GM12878 (cell line): ENCODE measurements at regions not wholly inside any gene's neighbourhood (a gene's known extent, or its start where the extent isn't known, plus 50 kb on each side); places are given as distances from the start of the nearest gene placed in this dataset.

Source experiments
- ATAC-seq: fragments of 200-7000 bp; cut with Tn5 transposase; 3 replicates; pipeline ENCODE4 v1.9.1; 2020; ENCODE audit warnings: mild to moderate bottlenecking, moderate library complexity
- BruUV-seq: library from RNA; stranded (reverse); fragments of 400-500 nt; replicated peaks from 2 replicates; lab custom pipeline; 2021; lab: Mats Ljungman, UMichigan
- CTCF ChIA-PET: fragments of 300-600 bp; sonication (Branson Sonifier 250); formaldehyde crosslinking; extraction: SDS; loops from one replicate; lab custom pipeline; 2021; ENCODE audit warnings: inconsistent platforms; lab: Yijun Ruan, JAX
- POLR2A ChIA-PET: fragments of 350-600 bp; formaldehyde crosslinking; extraction: SDS; loops from one replicate; lab custom pipeline; 2021; ENCODE audit warnings: inconsistent platforms; lab: Charles Lee
- RAD21 ChIA-PET: fragments of 300-600 bp; sonication (Branson Sonifier 250); formaldehyde crosslinking; loops from one replicate; lab custom pipeline; 2023; ENCODE audit warnings: antibody characterized with exemption; ENCODE audit not compliant: unreplicated experiment; lab: Charles Lee
- SMC1A ChIA-PET: fragments of 300-600 bp; sonication (Branson Sonifier 250); formaldehyde crosslinking; loops from one replicate; lab custom pipeline; 2023; ENCODE audit not compliant: unreplicated experiment, uncharacterized antibody; lab: Charles Lee
- DNase-seq: peaks from one replicate; pipeline ENCODE4 v3.0.0-alpha.2; 2011; ENCODE audit warnings: low read depth, low spot score
- FAIRE-seq: peaks from 3 replicates; lab custom pipeline; 2011; peaks lifted over from hg19 to GRCh38; lab: Jason Lieb, UNC
- H2AFZ ChIP-seq: 2 replicates; pipeline ENCODE4 v1.6.0; 2011; ENCODE audit warnings: low read depth, low read length, control low read depth; ENCODE audit not compliant: control insufficient read depth
- H3K27ac ChIP-seq: 2 replicates; pipeline ENCODE4 v1.5.1; 2011; ENCODE audit warnings: control low read depth; ENCODE audit not compliant: control insufficient read depth, insufficient read depth
- H3K27me3 ChIP-seq, 2 experiments: replicated peaks in 1 of 2; 2 replicates each; pipeline versions ENCODE4 v1.6.0 to v1.6.1; 2011; ENCODE audit warnings: low read length in 1 of 2; ENCODE audit not compliant: control insufficient read depth in 2 of 2, insufficient read depth in 2 of 2
- H3K36me3 ChIP-seq, 2 experiments: 2 replicates each; pipeline ENCODE4 v1.5.1; 2011; ENCODE audit warnings: low read length in 1 of 2; ENCODE audit not compliant: control insufficient read depth in 2 of 2, insufficient read depth in 2 of 2
- H3K4me1 ChIP-seq: 2 replicates; pipeline ENCODE4 v1.6.1; 2011; ENCODE audit warnings: mild to moderate bottlenecking, low read length, moderate library complexity, mixed read lengths; ENCODE audit not compliant: control insufficient read depth, insufficient read depth
- H3K4me2 ChIP-seq: 2 replicates; pipeline ENCODE4 v1.6.0; 2011; ENCODE audit warnings: control low read depth; ENCODE audit not compliant: control insufficient read depth, insufficient read depth
- H3K4me3 ChIP-seq: fragments of 200-600 bp; sonication (generic); 2 replicates; pipeline ENCODE4 v1.5.1; 2016
- H3K79me2 ChIP-seq: 2 replicates; pipeline ENCODE4 v1.6.0; 2011; ENCODE audit warnings: low read length; ENCODE audit not compliant: control insufficient read depth, insufficient read depth
- H3K9ac ChIP-seq: 2 replicates; pipeline ENCODE4 v1.8.0; 2011; ENCODE audit warnings: low read length, control low read depth, mixed read lengths; ENCODE audit not compliant: control insufficient read depth, insufficient read depth
- H3K9me3 ChIP-seq: replicated peaks from 3 replicates; pipeline ENCODE4 v1.5.1; 2011; ENCODE audit warnings: mild to moderate bottlenecking, low read length; ENCODE audit not compliant: control insufficient read depth, insufficient read depth
- H4K20me1 ChIP-seq: 2 replicates; pipeline ENCODE4 v1.6.0; 2011; ENCODE audit not compliant: control insufficient read depth, insufficient read depth
- BRCA1 ChIP-seq: IDR thresholded peaks from 2 replicates; pipeline ENCODE4 v1.6.1; 2011; ENCODE audit warnings: low read depth, low read length, improper control_type of control experiment
- CUX1 ChIP-seq: IDR thresholded peaks from 2 replicates; pipeline ENCODE4 v1.6.1; 2012; ENCODE audit warnings: improper control_type of control experiment, low read depth, low read length; ENCODE audit not compliant: insufficient replicate concordance
- JUNB ChIP-seq: IDR thresholded peaks from 2 replicates; pipeline ENCODE4 v1.6.1; 2016; ENCODE audit warnings: antibody characterized with exemption, mild to moderate bottlenecking
- NFYB ChIP-seq: IDR thresholded peaks from 2 replicates; pipeline ENCODE4 v1.6.1; 2011; ENCODE audit warnings: low read depth, mild to moderate bottlenecking, low read length, improper control_type of control experiment, moderate library complexity; ENCODE audit not compliant: insufficient read depth
- TBL1XR1 ChIP-seq: IDR thresholded peaks from 2 replicates; pipeline ENCODE4 v1.6.1; 2012; ENCODE audit warnings: low read depth, low read length, improper control_type of control experiment
- ZBTB4 ChIP-seq: fragments of 450-650 bp; formaldehyde crosslinking; IDR thresholded peaks from 2 replicates; pipeline ENCODE4 v1.4.0; 2022; ENCODE audit warnings: mild to moderate bottlenecking, moderate library complexity
- WGBS: methylation state at CpG from one replicate; pipeline ENCODE4 v1.1.6; 2016; ENCODE audit warnings: low lambda C conversion rate; ENCODE audit not compliant: insufficient replicate concordance, insufficient coverage; ENCODE audit errors: missing lambda C conversion rate; 5-methylcytosine and 5-hydroxymethylcytosine counted together
- in situ Hi-C: fragments of 300-500 bp; cut with MboI; formaldehyde crosslinking; loops from 9 replicates; pipeline ENCODE4 v1.14.3; 2018; ENCODE audit warnings: mixed read lengths
- intact Hi-C: fragments of 100-400 bp; cut with micrococcal nuclease; formaldehyde crosslinking; loops from one replicate; pipeline ENCODE4 v1.14.2; 2022; ENCODE audit not compliant: unreplicated experiment

GRCh38 chr2:19225126-19225525 is 133.3 kb downstream of the OSR1 start:
- intact Hi-C loops (no loop called here), in situ Hi-C loops (no loop called here)
- no peak overlapping the region for H3K27ac ChIP-seq
- H3K79me2 ChIP-seq, result no peaks in the 10 kb centered on the region
- no peak for TF ChIP-seq ZBTB4 (CRISPR knock-in tag)
- TF ChIP-seq NFYB, result no peak
- TF ChIP-seq BRCA1, result no peak
- no TSS peak for BruUV-seq
- H3K9me3 ChIP-seq, result no peaks in the 10 kb centered on the region
- RAD21 ChIA-PET, result no interaction called here
- DNase-seq (no peak), ATAC-seq (no peak), FAIRE-seq (no peak)
- CTCF ChIA-PET, result no interaction called here
- H3K4me2 ChIP-seq, result no peak overlapping the region
- no peaks in the 10 kb centered on the region for H3K36me3 ChIP-seq
- H3K27me3 ChIP-seq, result no peaks in the 10 kb centered on the region
- H4K20me1 ChIP-seq, result no peaks in the 10 kb centered on the region
- no peaks in the 10 kb centered on the region for H3K4me1 ChIP-seq
- SMC1A ChIA-PET, result no interaction called here
- POLR2A ChIA-PET, result no interaction called here
- no peak overlapping the region for H3K9ac ChIP-seq
- H3K4me3 ChIP-seq, result no peak overlapping the region
- no peak overlapping the region for H2AFZ ChIP-seq

- H3K27me3 ChIP-seq, result no peaks in the 10 kb centered on the region
- TF ChIP-seq CUX1, result no peak
- no peak for TF ChIP-seq JUNB
- TF ChIP-seq TBL1XR1, result no peak
- H3K79me2 ChIP-seq, result no peaks in the 10 kb centered on the region
- in situ Hi-C loops, result no loop called here
- H3K27ac ChIP-seq, result no peak overlapping the region
- no peaks in the 10 kb centered on the region for H3K36me3 ChIP-seq
- H3K9me3 ChIP-seq, result no peaks in the 10 kb centered on the region
- no peaks in the 10 kb centered on the region for H3K4me1 ChIP-seq
- FAIRE-seq, result no peak
- ChIA-PET SMC1A (no interaction called here), POLR2A (no interaction called here), RAD21 (no interaction called here), CTCF (no interaction called here)
- WGBS, result 0% methylated on average over 1 of the region's 1 CpG
- no TSS peak for BruUV-seq
- no peak for ATAC-seq
- no peak overlapping the region for H3K4me2 ChIP-seq
- DNase-seq, result no peak
- intact Hi-C loops, result no loop called here
- no peak overlapping the region for H3K9ac ChIP-seq
- no peaks in the 10 kb centered on the region for H4K20me1 ChIP-seq
- H3K4me3 ChIP-seq, result no peak overlapping the region
- H2AFZ ChIP-seq, result no peak overlapping the region
These were observed 133.9 kb downstream of the OSR1 start for GRCh38 chr2:19224486-19224885.
